SJCRH30 (cell line): ENCODE measurements at regions not wholly inside any gene's neighbourhood (a gene's known extent, or its start where the extent isn't known, plus 50 kb on each side); places are given as distances from the start of the nearest gene placed in this dataset.

Source experiments
- DNase-seq, 2 experiments: peaks; one replicate each; pipeline ENCODE4 v3.0.0-alpha.2; 2015 to 2020
- H3K27ac ChIP-seq: fragments of 250-450 bp; sonication (Bioruptor Pico); 2 replicates; pipeline ENCODE4 v1.5.1; 2020; ENCODE audit warnings: mild to moderate bottlenecking, moderate library complexity
- H3K27me3 ChIP-seq: fragments of 250-450 bp; sonication (Bioruptor Pico); 2 replicates; pipeline ENCODE4 v1.5.1; 2020; ENCODE audit warnings: mild to moderate bottlenecking, moderate library complexity
- H3K36me3 ChIP-seq: fragments of 250-450 bp; sonication (Bioruptor Pico); 2 replicates; pipeline ENCODE4 v1.5.1; 2020; ENCODE audit warnings: mild to moderate bottlenecking, moderate library complexity
- H3K4me1 ChIP-seq: fragments of 250-450 bp; sonication (Bioruptor Pico); 2 replicates; pipeline ENCODE4 v1.5.1; 2020; ENCODE audit warnings: mild to moderate bottlenecking, moderate library complexity
- H3K4me3 ChIP-seq: fragments of 250-450 bp; sonication (Bioruptor Pico); 2 replicates; pipeline ENCODE4 v1.5.1; 2020; ENCODE audit warnings: mild to moderate bottlenecking, moderate library complexity
- H3K9me3 ChIP-seq: fragments of 250-450 bp; sonication (Bioruptor Pico); replicated peaks from 2 replicates; pipeline ENCODE4 v1.5.1; 2020; ENCODE audit warnings: mild to moderate bottlenecking, moderate library complexity

- Histone ChIP-seq H3K4me1 (peaks cover 25% of the 10 kb centered on the region), H3K27ac (no peak overlapping the region)
Measured at GRCh38 chr12:124726596-124727263, 136.9 kb downstream of the SCARB1 start.

GRCh38 chr12:124725597-124726237 is 137.9 kb downstream of the SCARB1 start:
- Histone ChIP-seq H3K27me3 (no peaks in the 10 kb centered on the region), H3K36me3 (no peaks in the 10 kb centered on the region), H3K4me3 (no peak overlapping the region), H3K9me3 (no peaks in the 10 kb centered on the region), H3K4me1 (peaks cover 26% of the 10 kb centered on the region), H3K27ac (no peak overlapping the region)
- DNase-seq: no peak

More at GRCh38 chr12:124726596-124727263, 136.9 kb downstream of the SCARB1 start:
- Histone ChIP-seq H3K4me3 (no peak overlapping the region), H3K9me3 (no peaks in the 10 kb centered on the region), H3K36me3 (no peaks in the 10 kb centered on the region), H3K27me3 (no peaks in the 10 kb centered on the region)
- no peak for DNase-seq

GRCh38 chr12:124725099-124725498 is 138.6 kb downstream of the SCARB1 start:
- Histone ChIP-seq H3K27me3 (no peaks in the 10 kb centered on the region), H3K4me3 (no peak overlapping the region), H3K4me1 (peaks cover 22% of the 10 kb centered on the region), H3K27ac (no peak overlapping the region), H3K36me3 (no peaks in the 10 kb centered on the region), H3K9me3 (no peaks in the 10 kb centered on the region)
- no peak for DNase-seq

DNA sequence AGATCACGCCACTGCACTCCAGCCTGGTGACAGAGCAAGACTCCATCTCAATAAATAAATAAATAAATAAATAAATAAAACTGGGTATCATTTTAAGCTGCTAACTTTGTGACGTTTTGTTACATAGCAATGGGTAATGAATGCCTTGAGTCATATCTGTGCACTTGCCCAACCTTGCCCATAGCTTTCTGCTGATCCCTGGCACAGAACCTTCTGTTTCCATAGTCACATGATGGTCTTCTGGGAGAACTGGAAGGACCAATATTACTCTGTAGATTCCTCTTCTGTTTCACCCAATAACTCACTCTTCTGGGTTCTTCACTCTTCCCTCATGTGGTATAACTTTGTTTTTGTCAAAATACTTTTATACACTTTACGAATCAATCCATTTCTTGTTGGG is 140.8 kb downstream of the SCARB1 start:
- peaks cover 21% of the 10 kb centered on the region for H3K4me1 ChIP-seq
- H3K27ac ChIP-seq: no peak overlapping the region
- no peaks in the 10 kb centered on the region for H3K9me3 ChIP-seq
- H3K36me3 ChIP-seq: no peaks in the 10 kb centered on the region
- no peak for DNase-seq
- H3K27me3 ChIP-seq: no peaks in the 10 kb centered on the region
- no peak overlapping the region for H3K4me3 ChIP-seq

- Histone ChIP-seq H3K9me3 (no peaks in the 10 kb centered on the region), H3K36me3 (no peaks in the 10 kb centered on the region), H3K27me3 (no peaks in the 10 kb centered on the region), H3K4me1 (peaks cover 21% of the 10 kb centered on the region), H3K4me3 (no peak overlapping the region), H3K27ac (no peak overlapping the region; the same call in 1 of the 2 replicates)
- peak; percentile 60 to 67 for DNase-seq
Measured at GRCh38 chr12:124721501-124722162, 142.0 kb downstream of the SCARB1 start.

GRCh38 chr12:124720681-124721500 is 142.8 kb downstream of the SCARB1 start:
- H3K27me3 ChIP-seq: no peaks in the 10 kb centered on the region
- H3K9me3 ChIP-seq: no peaks in the 10 kb centered on the region
- H3K4me3 ChIP-seq: no peak overlapping the region
- peak overlapping the region; percentile 57 for H3K27ac ChIP-seq
- H3K36me3 ChIP-seq: no peaks in the 10 kb centered on the region
- peak; percentile 85 for DNase-seq
- H3K4me1 ChIP-seq: peaks cover 25% of the 10 kb centered on the region

DNA sequence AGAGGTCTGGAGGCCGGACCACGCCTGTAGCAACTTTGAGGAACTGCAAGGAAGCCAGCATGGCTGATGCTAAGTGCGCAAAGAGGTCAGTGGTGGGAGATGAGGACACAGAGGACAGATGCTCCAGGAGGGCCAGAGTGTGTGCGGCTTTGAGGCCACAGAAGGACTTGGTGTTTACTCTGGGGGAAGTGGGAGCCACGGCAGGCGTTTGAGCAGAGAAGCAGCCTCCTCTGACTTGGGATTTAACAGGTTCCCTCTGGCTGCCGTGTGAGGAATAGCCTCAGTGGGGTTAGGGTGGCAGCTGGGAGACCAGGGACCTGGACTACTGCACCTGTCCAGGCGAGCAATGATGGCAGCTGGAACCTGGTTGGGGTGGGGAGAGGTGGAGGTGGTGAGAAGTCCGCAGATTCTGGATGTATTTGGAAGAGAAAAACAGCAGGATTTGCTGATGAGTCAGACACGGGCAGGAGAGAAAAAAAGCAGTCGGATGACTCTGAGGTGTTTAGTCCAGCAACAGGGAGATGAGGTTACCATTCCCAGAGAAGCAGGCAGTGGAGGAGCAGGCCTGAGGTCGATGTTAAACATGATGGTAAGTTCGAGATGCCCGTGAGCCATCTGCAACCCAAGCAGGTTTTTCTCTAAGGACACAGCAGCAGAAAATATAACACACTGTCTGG is 143.5 kb downstream of the SCARB1 start:
- H3K9me3 ChIP-seq: no peaks in the 10 kb centered on the region
- H3K36me3 ChIP-seq: no peaks in the 10 kb centered on the region
- peaks cover 30% of the 10 kb centered on the region for H3K4me1 ChIP-seq
- no peaks in the 10 kb centered on the region for H3K27me3 ChIP-seq
- peak; percentile 68 to 77 for DNase-seq
- peak overlapping the region; percentile 57 for H3K27ac ChIP-seq
- no peak overlapping the region for H3K4me3 ChIP-seq

GRCh38 chr12:124719231-124719630 is 144.4 kb downstream of the SCARB1 start:
- no peak overlapping the region for H3K27ac ChIP-seq
- H3K4me3 ChIP-seq: no peak overlapping the region
- no peaks in the 10 kb centered on the region for H3K27me3 ChIP-seq
- H3K9me3 ChIP-seq: no peaks in the 10 kb centered on the region
- H3K4me1 ChIP-seq: peaks cover 40% of the 10 kb centered on the region
- no peak for DNase-seq
- no peaks in the 10 kb centered on the region for H3K36me3 ChIP-seq

DNA sequence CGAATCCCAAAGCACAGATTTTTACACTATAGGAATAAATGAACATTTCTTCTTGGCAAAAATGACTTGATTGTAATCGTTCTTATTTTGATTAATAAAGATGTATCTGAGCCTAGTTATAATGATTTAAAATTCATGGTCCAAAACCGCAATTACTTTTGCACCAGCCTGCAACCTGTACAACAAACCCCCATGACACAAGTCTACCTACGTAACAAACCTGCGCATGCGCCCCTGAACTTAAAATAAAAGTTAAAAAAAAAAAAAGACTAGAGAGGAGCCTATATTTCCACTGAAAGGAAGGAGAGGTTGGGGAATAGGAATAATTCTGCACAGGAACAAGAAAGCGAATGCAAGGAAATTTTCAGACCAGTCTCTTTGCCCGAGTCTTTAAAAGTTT is 145.2 kb downstream of the SCARB1 start:
- no peaks in the 10 kb centered on the region for H3K9me3 ChIP-seq
- H3K27ac ChIP-seq: no peak overlapping the region
- H3K36me3 ChIP-seq: no peaks in the 10 kb centered on the region
- peaks cover 45% of the 10 kb centered on the region for H3K4me1 ChIP-seq
- no peaks in the 10 kb centered on the region for H3K27me3 ChIP-seq
- DNase-seq: no peak
- H3K4me3 ChIP-seq: no peak overlapping the region

DNA sequence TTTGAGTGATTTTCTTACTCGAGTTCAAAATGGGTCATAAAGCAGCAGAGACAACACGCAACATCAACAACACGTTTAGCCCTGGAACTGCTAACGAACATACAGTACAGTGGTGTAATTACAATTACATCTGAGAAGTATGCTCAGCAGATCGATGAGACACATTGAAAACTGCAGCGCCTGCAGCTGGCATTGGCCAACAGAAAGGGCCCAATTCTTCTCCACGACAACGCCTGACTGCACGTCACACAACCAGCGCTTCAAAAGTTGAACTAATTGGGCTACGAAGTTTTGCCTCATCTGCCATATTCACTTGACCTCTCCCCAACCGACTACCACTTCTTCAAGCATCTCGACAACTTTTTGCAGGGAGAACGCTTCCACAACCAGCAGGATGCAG is 145.6 kb downstream of the SCARB1 start:
- H3K36me3 ChIP-seq: no peaks in the 10 kb centered on the region
- H3K27ac ChIP-seq: no peak overlapping the region
- H3K4me1 ChIP-seq: peaks cover 45% of the 10 kb centered on the region
- H3K4me3 ChIP-seq: no peak overlapping the region
- no peaks in the 10 kb centered on the region for H3K9me3 ChIP-seq
- no peak for DNase-seq
- H3K27me3 ChIP-seq: no peaks in the 10 kb centered on the region

DNA sequence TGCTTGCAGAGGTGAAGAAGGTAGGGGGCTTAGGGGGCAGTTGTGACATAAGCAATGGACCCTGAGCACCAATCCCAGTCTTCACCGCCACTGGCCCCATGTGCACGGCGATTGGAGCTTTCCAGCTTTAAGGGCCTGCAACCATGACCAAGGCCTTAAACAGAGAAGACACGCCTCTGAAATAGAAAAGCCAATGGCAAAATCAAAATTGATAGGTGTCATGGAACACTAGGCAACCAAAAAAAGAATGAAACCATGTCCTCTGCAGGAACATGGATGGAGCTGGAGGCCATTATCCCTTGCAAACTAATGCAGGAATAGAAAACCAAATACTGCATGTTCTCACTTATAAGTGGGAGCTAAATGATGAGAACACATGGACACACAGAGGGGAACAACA is 146.3 kb downstream of the SCARB1 start:
- Histone ChIP-seq H3K4me3 (no peak overlapping the region), H3K9me3 (no peaks in the 10 kb centered on the region), H3K27ac (no peak overlapping the region), H3K36me3 (no peaks in the 10 kb centered on the region), H3K4me1 (peaks cover 45% of the 10 kb centered on the region), H3K27me3 (no peaks in the 10 kb centered on the region)
- no peak for DNase-seq

DNA sequence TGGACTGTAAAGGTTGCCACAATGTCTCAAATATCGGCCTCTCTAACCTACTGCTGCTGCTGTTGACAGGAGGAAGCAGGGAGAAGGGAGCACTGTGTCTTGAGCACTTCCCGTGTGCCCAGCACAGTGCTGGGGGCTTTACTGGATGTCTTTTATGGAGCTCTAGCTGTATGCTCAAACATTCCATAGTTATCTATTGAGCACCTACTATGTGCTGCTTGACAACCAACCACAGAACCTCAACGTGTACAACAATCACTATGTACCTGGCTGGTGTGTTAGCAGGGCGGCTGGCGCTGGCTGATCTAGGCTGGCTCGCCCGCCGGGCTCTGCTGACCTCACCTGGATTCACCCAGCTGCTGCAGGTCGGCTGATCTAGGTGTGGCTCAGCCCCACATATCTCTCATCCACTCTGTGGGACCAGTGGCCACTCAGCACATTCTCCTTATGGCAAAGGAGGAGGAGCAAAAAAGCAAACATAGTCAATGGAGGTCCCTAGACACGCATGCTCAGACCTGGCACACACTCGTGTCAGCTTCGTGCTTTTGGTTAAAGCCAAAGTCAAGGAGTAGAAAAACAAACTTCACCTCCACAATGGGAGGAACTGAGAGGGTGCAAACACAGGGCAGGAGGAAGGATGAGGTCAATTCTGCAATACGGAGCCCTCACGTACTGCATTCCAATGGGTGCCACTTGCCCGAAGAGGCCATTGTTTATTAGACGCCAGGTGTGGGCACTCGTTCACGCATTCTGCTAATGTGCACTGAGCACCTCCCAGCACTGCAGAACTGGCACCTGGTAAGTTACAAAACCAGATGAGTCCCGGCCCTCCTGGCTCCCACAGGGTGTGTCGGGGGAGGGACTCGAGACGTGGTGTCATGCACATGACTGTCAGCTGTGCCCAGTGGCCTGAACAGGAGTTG is 147.2 kb downstream of the SCARB1 start:
- Histone ChIP-seq H3K27me3 (no peaks in the 10 kb centered on the region), H3K9me3 (no peaks in the 10 kb centered on the region), H3K27ac (peak overlapping the region; percentile 79; the same call in 1 of the 2 replicates), H3K36me3 (no peaks in the 10 kb centered on the region), H3K4me1 (peaks cover 38% of the 10 kb centered on the region), H3K4me3 (no peak overlapping the region)
- no peak for DNase-seq

DNA sequence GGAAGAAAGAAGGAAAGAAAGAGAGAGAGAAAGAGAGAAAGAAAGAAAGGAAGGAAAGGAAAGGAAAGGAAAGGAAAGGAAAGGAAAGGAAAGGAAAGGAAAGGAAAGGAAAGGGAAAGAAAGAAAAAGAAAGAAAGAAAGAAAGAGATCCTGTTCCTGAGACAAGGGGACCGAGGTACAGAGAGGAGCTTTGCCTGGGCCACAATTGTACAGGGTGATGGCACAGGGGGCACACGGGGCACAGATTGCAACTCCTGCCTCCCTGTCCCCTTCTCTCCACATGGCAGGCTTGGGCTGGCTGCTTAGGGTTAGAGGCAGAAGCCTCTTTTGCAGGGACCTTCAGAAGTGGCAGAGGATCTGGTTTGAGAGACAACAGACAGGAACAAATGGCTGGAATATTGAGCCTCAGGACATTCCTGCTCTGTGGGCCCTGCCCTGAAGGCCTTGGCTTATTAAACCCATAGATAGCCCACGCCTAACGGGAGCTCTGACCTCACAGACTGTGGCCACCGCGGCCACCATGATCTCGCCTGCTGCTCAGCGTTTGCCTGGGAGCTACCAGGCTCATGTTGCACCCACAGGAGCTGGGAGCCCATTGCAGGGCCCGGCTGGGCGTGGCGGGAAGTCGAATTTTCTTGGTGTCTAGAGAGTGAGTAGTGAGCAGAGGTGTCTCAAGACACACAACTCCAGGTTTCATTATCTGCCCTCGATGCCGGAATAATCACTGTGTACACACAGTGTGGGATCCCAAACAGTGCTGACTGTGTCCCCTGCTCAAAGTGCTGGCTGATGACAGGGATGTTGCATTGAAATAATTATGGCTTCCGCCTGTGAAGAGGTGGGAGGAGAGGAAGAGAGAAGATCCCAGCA is 147.9 kb upstream of the NCOR2 start:
- peak; percentile 88 to 93 for DNase-seq
- H3K4me1 ChIP-seq: peaks cover 27% of the 10 kb centered on the region
- peak overlapping the region; percentile 79 for H3K27ac ChIP-seq

More for the DNA sequence above, 147.9 kb upstream of the NCOR2 start:
- Histone ChIP-seq H3K9me3 (no peaks in the 10 kb centered on the region), H3K36me3 (no peaks in the 10 kb centered on the region), H3K4me3 (peak overlapping the region; percentile 27), H3K27me3 (no peaks in the 10 kb centered on the region)
